SK-N-SH (cell line): ENCODE measurements at regions not wholly inside any gene's neighbourhood (a gene's known extent, or its start where the extent isn't known, plus 50 kb on each side); places are given as distances from the start of the nearest gene placed in this dataset.

ENCODE experiments used
- CTCF ChIA-PET: fragments of 300-600, 350-600 bp; formaldehyde crosslinking; extraction: SDS; loops from one replicate; lab custom pipeline; 2021; lab: Yijun Ruan, JAX
- POLR2A ChIA-PET: fragments of 350-600 bp; sonication (Branson Sonifier 250); formaldehyde crosslinking; extraction: SDS; loops from one replicate; lab custom pipeline; 2020; ENCODE audit warnings: antibody characterized with exemption, inconsistent platforms; lab: Yijun Ruan, JAX
- DNase-seq: peaks from one replicate; pipeline ENCODE4 v3.0.0; 2012
- H2AFZ ChIP-seq: fragments of 200-600 bp; sonication (generic); 2 replicates; pipeline ENCODE4 v1.8.1; 2016; ENCODE audit warnings: antibody characterized with exemption, mild to moderate bottlenecking, low read depth
- H3F3A ChIP-seq: fragments of 200-600 bp; sonication (generic); replicated peaks from 2 replicates; pipeline ENCODE3; 2016; ENCODE audit warnings: antibody characterized with exemption, mild to moderate bottlenecking; ENCODE audit not compliant: insufficient read depth
- H3K27ac ChIP-seq, 2 experiments: fragments of 200-500 bp in 1 of 2; fragments of 200-600 bp in 1 of 2; sonication (Bioruptor generic) in 1 of 2; sonication (generic), shearing (Covaris generic) in 1 of 2; 2 replicates each; pipeline versions ENCODE4 v1.5.1 to v1.6.1; 2014 to 2016; ENCODE audit warnings: low read depth in 2 of 2, inconsistent platforms in 1 of 2, low read length in 1 of 2, mild to moderate bottlenecking in 1 of 2, mixed read lengths in 1 of 2
- H3K27me3 ChIP-seq: fragments of 200-600 bp; sonication (generic), shearing (Covaris generic); 2 replicates; pipeline ENCODE4 v1.6.1; 2016; ENCODE audit warnings: mixed run types; ENCODE audit not compliant: insufficient read depth
- H3K36me3 ChIP-seq, 2 experiments: fragments of 200-500 bp in 1 of 2; fragments of 200-600 bp in 1 of 2; sonication (Bioruptor generic) in 1 of 2; sonication (generic) in 1 of 2; replicated peaks in 1 of 2; 2 replicates each; pipeline versions ENCODE3 to v1.5.1; 2014 to 2016; ENCODE audit warnings: low read length in 1 of 2, mild to moderate bottlenecking in 1 of 2; ENCODE audit not compliant: insufficient read depth in 2 of 2, control insufficient read depth in 1 of 2
- H3K4me1 ChIP-seq, 2 experiments: fragments of 200-500 bp in 1 of 2; fragments of 200-600 bp in 1 of 2; sonication (Bioruptor generic) in 1 of 2; sonication (generic), shearing (Covaris generic) in 1 of 2; 2 replicates each; pipeline versions ENCODE4 v1.5.1 to v1.6.1; 2014 to 2016; ENCODE audit warnings: low read depth in 1 of 2, low read length in 1 of 2, mixed run types in 1 of 2; ENCODE audit not compliant: insufficient read depth in 2 of 2, control insufficient read depth in 1 of 2
- H3K4me2 ChIP-seq: fragments of 200-600 bp; sonication (generic), shearing (Covaris generic); 2 replicates; pipeline ENCODE4 v1.6.1; 2017; ENCODE audit warnings: mixed run types
- H3K4me3 ChIP-seq, 2 experiments: fragments of 200-500 bp in 1 of 2; fragments of 200-600 bp in 1 of 2; sonication (Bioruptor generic) in 1 of 2; sonication (generic), shearing (Covaris generic) in 1 of 2; 2 replicates each; pipeline versions ENCODE4 v1.5.1 to v1.8.1; 2014 to 2016; ENCODE audit warnings: low read depth in 2 of 2, inconsistent platforms in 1 of 2, low read length in 1 of 2, mild to moderate bottlenecking in 1 of 2, mixed read lengths in 1 of 2, moderate library complexity in 1 of 2
- H3K79me2 ChIP-seq: fragments of 200-600 bp; sonication (generic); 2 replicates; pipeline ENCODE4 v1.8.1; 2017; ENCODE audit warnings: mild to moderate bottlenecking; ENCODE audit not compliant: insufficient read depth
- H3K9ac ChIP-seq: fragments of 200-600 bp; sonication (generic); 2 replicates; pipeline ENCODE4 v1.6.1; 2017; ENCODE audit warnings: mixed run types
- H3K9me2 ChIP-seq: fragments of 200-600 bp; sonication (generic); 2 replicates; pipeline ENCODE4 v1.6.1; 2017; ENCODE audit warnings: mixed run types
- H3K9me3 ChIP-seq: fragments of 200-600 bp; sonication (generic); 2 replicates; pipeline ENCODE4 v1.6.1; 2017; ENCODE audit warnings: mixed run types, mild to moderate bottlenecking, moderate library complexity
- H4K20me1 ChIP-seq: fragments of 200-600 bp; sonication (generic); 2 replicates; pipeline ENCODE4 v1.6.1; 2017; ENCODE audit warnings: mild to moderate bottlenecking, mixed run types; ENCODE audit not compliant: insufficient read depth
- ELF1 ChIP-seq: IDR thresholded peaks from 2 replicates; pipeline ENCODE4 v1.4.0; 2012
- EZH2phosphoT487 ChIP-seq: fragments of 200-600 bp; sonication (generic); IDR thresholded peaks from 2 replicates; pipeline ENCODE4 v1.6.1; 2017; ENCODE audit warnings: low read depth, mixed run types, mild to moderate bottlenecking, antibody characterized with exemption, moderate library complexity, borderline replicate concordance
- FOXJ3 ChIP-seq: sonication (generic); formaldehyde crosslinking; IDR thresholded peaks from 2 replicates; pipeline ENCODE4 v1.5.1; 2020; ENCODE audit warnings: mild to moderate bottlenecking, missing genetic modification reagents
- GATA2 ChIP-seq: sonication (generic); formaldehyde crosslinking; IDR thresholded peaks from 2 replicates; pipeline ENCODE4 v1.5.0; 2020; ENCODE audit warnings: mild to moderate bottlenecking, missing genetic modification reagents
- JUND ChIP-seq: IDR thresholded peaks from 2 replicates; pipeline ENCODE4 v1.4.0; 2012
- MEF2A ChIP-seq: IDR thresholded peaks from 2 replicates; pipeline ENCODE4 v1.4.0; 2012; ENCODE audit warnings: low read depth, borderline replicate concordance
- MXI1 ChIP-seq: IDR thresholded peaks from 2 replicates; pipeline ENCODE4 v1.6.1; 2012; ENCODE audit warnings: mild to moderate bottlenecking, low read depth, low read length, improper control_type of control experiment
- NRF1 ChIP-seq: IDR thresholded peaks from 2 replicates; pipeline ENCODE4 v1.6.1; 2012; ENCODE audit warnings: low read depth, mild to moderate bottlenecking, low read length
- POLR2AphosphoS5 ChIP-seq: IDR thresholded peaks from 2 replicates; pipeline ENCODE4 v1.6.1; 2012; ENCODE audit warnings: low read depth, low read length
- RAD21 ChIP-seq: IDR thresholded peaks from 2 replicates; pipeline ENCODE4 v1.6.1; 2012; ENCODE audit warnings: mild to moderate bottlenecking, low read length
- RCOR1 ChIP-seq: fragments of 150-350 bp; IDR thresholded peaks from 2 replicates; pipeline ENCODE4 v1.6.1; 2017; ENCODE audit warnings: antibody characterized with exemption, low read length
- SIN3A ChIP-seq: IDR thresholded peaks from 2 replicates; pipeline ENCODE4 v1.6.1; 2012; ENCODE audit warnings: low read depth, mild to moderate bottlenecking, low read length, moderate library complexity, borderline replicate concordance
- SMC3 ChIP-seq: IDR thresholded peaks from 2 replicates; pipeline ENCODE4 v1.6.1; 2012; ENCODE audit warnings: low read depth, low read length, improper control_type of control experiment
- TEAD4 ChIP-seq: IDR thresholded peaks from 2 replicates; pipeline ENCODE4 v1.4.0; 2012; ENCODE audit warnings: mild to moderate bottlenecking, borderline replicate concordance; ENCODE audit not compliant: insufficient read depth
- WGBS: methylation state at CpG from one replicate; pipeline ENCODE4 v1.1.6; 2017; ENCODE audit warnings: low lambda C conversion rate; 5-methylcytosine and 5-hydroxymethylcytosine counted together
- TF ChIP-seq, protein P1 (sequence below): IDR thresholded peaks from 2 replicates; pipeline ENCODE4 v1.4.0; 2012; ENCODE audit warnings: low read depth, borderline replicate concordance
- TF ChIP-seq, protein P2 (sequence below): fragments of 200-600 bp; sonication (generic); IDR thresholded peaks from 2 replicates; pipeline ENCODE4 v1.6.1; 2017; ENCODE audit warnings: antibody characterized with exemption, mild to moderate bottlenecking, moderate library complexity
- TF ChIP-seq, protein P3 (sequence below): fragments of 150-350 bp; IDR thresholded peaks from 2 replicates; pipeline ENCODE4 v1.6.1; 2017; ENCODE audit warnings: antibody characterized with exemption, low read length, low read depth, borderline replicate concordance
- TF ChIP-seq, protein P4 (sequence below): fragments of 150-350 bp; IDR thresholded peaks from 2 replicates; pipeline ENCODE4 v1.6.1; 2016; ENCODE audit warnings: mild to moderate bottlenecking, low read depth, low read length

DNA sequence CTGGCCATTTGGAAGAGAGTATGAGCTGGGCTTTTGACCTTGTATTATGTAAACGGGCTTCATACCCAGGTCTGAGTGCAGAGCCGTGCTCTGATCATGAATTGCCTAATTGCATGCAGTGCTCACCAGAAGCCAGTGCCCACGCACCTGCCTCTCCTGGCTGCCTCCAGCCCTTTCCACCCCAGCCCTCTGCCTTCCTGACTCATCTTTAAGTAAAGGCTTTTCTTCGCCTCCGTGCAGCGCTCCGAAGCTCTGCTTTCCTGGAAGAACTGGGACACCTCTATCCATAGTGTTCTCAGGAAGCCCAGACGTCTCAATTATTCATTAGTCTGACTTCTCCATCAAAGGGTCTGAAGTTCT, 413.7 kb downstream of the PTPRU start:
- Histone ChIP-seq H3K9ac (no peak overlapping the region), H3K4me2 (no peak overlapping the region), H4K20me1 (no peaks in the 10 kb centered on the region), H3F3A (no peaks in the 10 kb centered on the region), H3K27me3 (no peaks in the 10 kb centered on the region; the same call in 1 of the 2 replicates), H3K4me1 (peaks cover 0 to 43% of the 10 kb centered on the region in 2 experiments; a peak in 1 of 4 replicates), H3K9me3 (no peaks in the 10 kb centered on the region), H3K79me2 (no peaks in the 10 kb centered on the region), H2AFZ (no peak overlapping the region), H3K36me3 (no peaks in the 10 kb centered on the region), H3K4me3 (no peak overlapping the region), H3K27ac (no peak overlapping the region), H3K9me2 (no peaks in the 10 kb centered on the region)
- TF ChIP-seq SMC3: no peak
- no peak for TF ChIP-seq NRF1
- ChIA-PET CTCF (interaction anchor here (0.6 to 1.2 kb wide), 4 partner anchors 15 to 281 kb away, joined by 3 read pairs; no protein-coding TSS in a partner anchor), POLR2A (no interaction called here)
- 69% methylated on average over 8 of the region's 8 CpGs for WGBS
- no peak for DNase-seq

DNA sequence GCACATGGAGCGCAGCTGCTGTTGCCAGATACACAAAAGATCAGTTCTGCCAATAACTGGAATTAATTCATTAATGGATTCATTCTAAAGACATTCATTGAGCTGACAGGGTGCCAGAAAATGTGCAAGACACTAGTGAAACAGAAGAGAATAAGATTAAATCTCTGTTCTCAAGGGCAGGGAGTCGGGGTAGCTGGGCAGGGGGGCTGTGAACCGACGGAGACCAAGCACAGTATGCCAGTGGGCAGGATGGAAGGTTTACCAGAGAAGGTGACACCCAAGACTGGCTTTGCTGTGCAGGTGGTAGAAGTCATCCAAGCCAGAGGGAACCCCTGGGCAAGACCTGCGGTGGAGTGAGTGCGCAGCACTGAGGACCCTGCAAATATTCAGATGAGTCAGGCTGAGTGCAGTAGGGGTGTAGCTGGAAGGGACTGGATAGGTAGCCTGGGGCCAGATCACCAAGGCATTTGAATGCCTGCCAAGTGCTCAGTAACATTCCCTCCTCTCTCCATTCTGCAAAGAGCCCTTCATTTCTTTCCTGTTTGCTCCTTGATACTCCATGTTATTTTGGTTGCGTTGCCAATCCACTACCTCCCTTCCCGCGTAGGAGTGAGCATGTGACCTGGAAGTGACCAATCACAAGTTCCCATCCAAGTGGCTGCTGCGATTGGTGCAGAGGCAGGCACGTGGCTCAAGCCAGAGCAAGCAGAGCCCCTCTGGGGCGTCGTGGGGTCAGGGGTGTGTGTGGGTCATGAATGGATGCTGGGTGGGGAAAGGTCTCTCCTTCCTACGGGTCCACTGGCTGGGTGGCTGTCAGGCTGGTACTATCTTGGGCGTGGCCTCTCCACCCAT, 413.1 kb downstream of the PTPRU start:
- H2AFZ ChIP-seq: no peak overlapping the region
- H3K79me2 ChIP-seq: no peaks in the 10 kb centered on the region
- H3F3A ChIP-seq: no peaks in the 10 kb centered on the region
- TF ChIP-seq, protein P1, sequence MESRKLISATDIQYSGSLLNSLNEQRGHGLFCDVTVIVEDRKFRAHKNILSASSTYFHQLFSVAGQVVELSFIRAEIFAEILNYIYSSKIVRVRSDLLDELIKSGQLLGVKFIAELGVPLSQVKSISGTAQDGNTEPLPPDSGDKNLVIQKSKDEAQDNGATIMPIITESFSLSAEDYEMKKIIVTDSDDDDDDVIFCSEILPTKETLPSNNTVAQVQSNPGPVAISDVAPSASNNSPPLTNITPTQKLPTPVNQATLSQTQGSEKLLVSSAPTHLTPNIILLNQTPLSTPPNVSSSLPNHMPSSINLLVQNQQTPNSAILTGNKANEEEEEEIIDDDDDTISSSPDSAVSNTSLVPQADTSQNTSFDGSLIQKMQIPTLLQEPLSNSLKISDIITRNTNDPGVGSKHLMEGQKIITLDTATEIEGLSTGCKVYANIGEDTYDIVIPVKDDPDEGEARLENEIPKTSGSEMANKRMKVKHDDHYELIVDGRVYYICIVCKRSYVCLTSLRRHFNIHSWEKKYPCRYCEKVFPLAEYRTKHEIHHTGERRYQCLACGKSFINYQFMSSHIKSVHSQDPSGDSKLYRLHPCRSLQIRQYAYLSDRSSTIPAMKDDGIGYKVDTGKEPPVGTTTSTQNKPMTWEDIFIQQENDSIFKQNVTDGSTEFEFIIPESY: no peak
- TF ChIP-seq MXI1 (no peak), GATA2 (CRISPR knock-in tag) (no peak), EZH2phosphoT487 (no peak), POLR2AphosphoS5 (no peak), ELF1 (no peak), TEAD4 (no peak), MEF2A (no peak), RCOR1 (no peak), JUND (no peak), NRF1 (no peak), FOXJ3 (CRISPR knock-in tag) (no peak), RAD21 (no peak), SMC3 (no peak), SIN3A (no peak)
- TF ChIP-seq, protein P2, sequence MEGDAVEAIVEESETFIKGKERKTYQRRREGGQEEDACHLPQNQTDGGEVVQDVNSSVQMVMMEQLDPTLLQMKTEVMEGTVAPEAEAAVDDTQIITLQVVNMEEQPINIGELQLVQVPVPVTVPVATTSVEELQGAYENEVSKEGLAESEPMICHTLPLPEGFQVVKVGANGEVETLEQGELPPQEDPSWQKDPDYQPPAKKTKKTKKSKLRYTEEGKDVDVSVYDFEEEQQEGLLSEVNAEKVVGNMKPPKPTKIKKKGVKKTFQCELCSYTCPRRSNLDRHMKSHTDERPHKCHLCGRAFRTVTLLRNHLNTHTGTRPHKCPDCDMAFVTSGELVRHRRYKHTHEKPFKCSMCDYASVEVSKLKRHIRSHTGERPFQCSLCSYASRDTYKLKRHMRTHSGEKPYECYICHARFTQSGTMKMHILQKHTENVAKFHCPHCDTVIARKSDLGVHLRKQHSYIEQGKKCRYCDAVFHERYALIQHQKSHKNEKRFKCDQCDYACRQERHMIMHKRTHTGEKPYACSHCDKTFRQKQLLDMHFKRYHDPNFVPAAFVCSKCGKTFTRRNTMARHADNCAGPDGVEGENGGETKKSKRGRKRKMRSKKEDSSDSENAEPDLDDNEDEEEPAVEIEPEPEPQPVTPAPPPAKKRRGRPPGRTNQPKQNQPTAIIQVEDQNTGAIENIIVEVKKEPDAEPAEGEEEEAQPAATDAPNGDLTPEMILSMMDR: no peak
- TF ChIP-seq, protein P3, sequence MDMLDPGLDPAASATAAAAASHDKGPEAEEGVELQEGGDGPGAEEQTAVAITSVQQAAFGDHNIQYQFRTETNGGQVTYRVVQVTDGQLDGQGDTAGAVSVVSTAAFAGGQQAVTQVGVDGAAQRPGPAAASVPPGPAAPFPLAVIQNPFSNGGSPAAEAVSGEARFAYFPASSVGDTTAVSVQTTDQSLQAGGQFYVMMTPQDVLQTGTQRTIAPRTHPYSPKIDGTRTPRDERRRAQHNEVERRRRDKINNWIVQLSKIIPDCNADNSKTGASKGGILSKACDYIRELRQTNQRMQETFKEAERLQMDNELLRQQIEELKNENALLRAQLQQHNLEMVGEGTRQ: no peak
- TF ChIP-seq, protein P4, sequence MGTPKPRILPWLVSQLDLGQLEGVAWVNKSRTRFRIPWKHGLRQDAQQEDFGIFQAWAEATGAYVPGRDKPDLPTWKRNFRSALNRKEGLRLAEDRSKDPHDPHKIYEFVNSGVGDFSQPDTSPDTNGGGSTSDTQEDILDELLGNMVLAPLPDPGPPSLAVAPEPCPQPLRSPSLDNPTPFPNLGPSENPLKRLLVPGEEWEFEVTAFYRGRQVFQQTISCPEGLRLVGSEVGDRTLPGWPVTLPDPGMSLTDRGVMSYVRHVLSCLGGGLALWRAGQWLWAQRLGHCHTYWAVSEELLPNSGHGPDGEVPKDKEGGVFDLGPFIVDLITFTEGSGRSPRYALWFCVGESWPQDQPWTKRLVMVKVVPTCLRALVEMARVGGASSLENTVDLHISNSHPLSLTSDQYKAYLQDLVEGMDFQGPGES: no peak
- no peaks in the 10 kb centered on the region for H3K9me3 ChIP-seq
- no peaks in the 10 kb centered on the region; the same call in 1 of the 2 replicates for H3K27me3 ChIP-seq
- H3K27ac ChIP-seq: 0 out of 4 replicates have a peak overlapping the region, but pooled peaks of 1 of the 2 experiments have one; percentile 25
- ChIA-PET POLR2A (no interaction called here), CTCF (interaction anchor here (0.6 to 1.2 kb wide), 4 partner anchors 14 to 280 kb away, joined by 3 read pairs; no protein-coding TSS in a partner anchor)
- no peaks in the 10 kb centered on the region for H4K20me1 ChIP-seq
- H3K4me3 ChIP-seq: no peak overlapping the region
- H3K4me1 ChIP-seq: peaks cover 0 to 43% of the 10 kb centered on the region in 2 experiments; a peak in 1 of 4 replicates
- H3K36me3 ChIP-seq: no peaks in the 10 kb centered on the region
- no peak for DNase-seq
- H3K4me2 ChIP-seq: no peak overlapping the region
- WGBS: 61% methylated on average over 15 of the region's 15 CpGs
- no peaks in the 10 kb centered on the region for H3K9me2 ChIP-seq
- no peak overlapping the region for H3K9ac ChIP-seq
